PC-3 (cell line): ENCODE measurements at regions not wholly inside any gene's neighbourhood (a gene's known extent, or its start where the extent isn't known, plus 50 kb on each side); places are given as distances from the start of the nearest gene placed in this dataset.

ENCODE experiments used
- ATAC-seq: fragments of 200-7000 bp; cut with Tn5 transposase; 2 replicates; pipeline ENCODE4 v1.9.1; 2020; ENCODE audit warnings: mild to moderate bottlenecking, moderate library complexity
- BruUV-seq: library from RNA; stranded (reverse); fragments of 400-500 nt; replicated peaks from 2 replicates; lab custom pipeline; 2021; lab: Mats Ljungman, UMichigan
- CTCF ChIA-PET: fragments of 300-600 bp; sonication (Branson Sonifier 250); formaldehyde crosslinking; loops from one replicate; lab custom pipeline; 2022; ENCODE audit warnings: antibody characterized with exemption; lab: Charles Lee
- POLR2A ChIA-PET: fragments of 300-600 bp; sonication (Branson Sonifier 250); formaldehyde crosslinking; loops from one replicate; lab custom pipeline; 2022; ENCODE audit warnings: antibody characterized with exemption; ENCODE audit not compliant: unreplicated experiment; lab: Charles Lee
- DNase-seq: peaks from one replicate; pipeline ENCODE4 v3.0.0-alpha.2; 2015
- H2AFZ ChIP-seq: fragments of 300-600 bp; sonication (generic); 2 replicates; pipeline ENCODE4 v1.6.0; 2016; ENCODE audit warnings: antibody characterized with exemption, low read length
- H3F3A ChIP-seq: fragments of 300-600 bp; sonication (generic); one replicate; pipeline ENCODE4 v1.6.0; 2017; ENCODE audit warnings: antibody characterized with exemption, low read length, control low read depth, mild to moderate bottlenecking; ENCODE audit not compliant: unreplicated experiment
- H3K27ac ChIP-seq: fragments of 300-600 bp; sonication (generic); 2 replicates; pipeline ENCODE4 v1.5.1; 2016; ENCODE audit warnings: mild to moderate bottlenecking, low read length
- H3K27me3 ChIP-seq: fragments of 300-600 bp; sonication (generic); 2 replicates; pipeline ENCODE4 v1.6.1; 2016; ENCODE audit warnings: low read length, mixed read lengths
- H3K36me3 ChIP-seq: fragments of 300-600 bp; sonication (generic); 2 replicates; pipeline ENCODE4 v1.6.1; 2016; ENCODE audit warnings: low read depth, mixed run types, low read length, mixed read lengths
- H3K4me1 ChIP-seq: fragments of 300-600 bp; sonication (generic); 2 replicates; pipeline ENCODE4 v1.5.1; 2016; ENCODE audit warnings: low read length; ENCODE audit not compliant: insufficient read depth
- H3K4me2 ChIP-seq: fragments of 300-600 bp; sonication (generic); 2 replicates; pipeline ENCODE4 v1.6.0; 2016; ENCODE audit warnings: low read length
- H3K4me3 ChIP-seq: fragments of 300-600 bp; sonication (generic); 2 replicates; pipeline ENCODE4 v1.5.1; 2016; ENCODE audit warnings: mild to moderate bottlenecking, low read length, mixed read lengths
- H3K79me2 ChIP-seq: fragments of 300-600 bp; sonication (generic); 2 replicates; pipeline ENCODE4 v1.6.1; 2017; ENCODE audit warnings: low read length, mixed read lengths
- H3K9ac ChIP-seq: fragments of 300-600 bp; sonication (generic); 2 replicates; pipeline ENCODE4 v1.6.0; 2016; ENCODE audit warnings: mild to moderate bottlenecking, low read length
- H3K9me2 ChIP-seq: fragments of 300-600 bp; sonication (generic); replicated peaks from 2 replicates; pipeline ENCODE4 v1.6.1; 2016; ENCODE audit warnings: mixed run types, low read length, mixed read lengths
- H3K9me3 ChIP-seq: fragments of 300-600 bp; sonication (generic); 2 replicates; pipeline ENCODE4 v1.6.1; 2016; ENCODE audit warnings: low read length, mixed read lengths
- H4K20me1 ChIP-seq: fragments of 300-600 bp; sonication (generic); 2 replicates; pipeline ENCODE4 v1.6.1; 2016; ENCODE audit warnings: low read length, mixed read lengths
- EZH2 ChIP-seq: fragments of 300-600 bp; sonication (generic); IDR thresholded peaks from one replicate; pipeline ENCODE4 v1.6.1; 2017; ENCODE audit warnings: antibody characterized with exemption, mild to moderate bottlenecking, low read length; ENCODE audit not compliant: unreplicated experiment
- EZH2phosphoT487 ChIP-seq: fragments of 300-600 bp; sonication (generic); IDR thresholded peaks from 2 replicates; pipeline ENCODE4 v1.6.1; 2018; ENCODE audit warnings: mild to moderate bottlenecking, antibody characterized with exemption, low read length, borderline replicate concordance
- intact Hi-C: fragments of 100-400 bp; cut with micrococcal nuclease; formaldehyde crosslinking; loops from 2 replicates; pipeline ENCODE4 v1.9.0; 2023
- TF ChIP-seq, protein P1 (sequence below): fragments of 300-600 bp; sonication (generic); conservative IDR thresholded peaks from 2 replicates; pipeline ENCODE4 v1.5.1; 2017; ENCODE audit warnings: antibody characterized with exemption, low read depth, mild to moderate bottlenecking, low read length

DNA sequence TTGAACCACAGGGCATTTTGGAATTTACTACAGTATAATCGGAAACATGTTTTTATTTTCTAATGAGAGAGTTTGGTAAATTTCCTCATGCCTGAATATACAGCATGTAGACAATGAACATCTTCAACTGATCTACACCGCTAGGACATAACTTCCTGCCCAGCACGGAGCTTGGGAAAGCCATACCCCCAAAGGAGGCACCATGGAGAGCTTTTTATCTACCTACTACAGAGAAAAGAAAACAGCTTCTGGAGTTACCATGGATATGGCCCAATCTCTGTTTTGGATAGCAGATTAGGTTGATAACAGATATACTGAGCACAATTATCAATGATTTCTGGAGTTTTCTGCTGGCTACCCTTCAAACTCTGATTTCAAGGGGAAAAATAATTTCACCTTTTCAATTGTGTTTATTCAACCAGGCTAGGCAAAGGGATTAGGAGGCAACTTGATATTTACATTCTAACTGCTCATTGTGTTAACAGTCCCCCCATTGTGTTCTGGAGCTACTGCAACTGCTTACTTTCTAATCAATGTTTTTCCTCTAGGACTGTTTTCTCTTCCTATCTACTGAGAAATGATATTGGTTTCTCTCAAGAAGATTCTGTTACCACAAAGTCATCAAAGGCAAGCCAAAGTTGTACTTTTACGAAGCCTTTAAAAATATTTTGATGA, 123.0 kb upstream of the ARHGAP28 start:
- H3K9ac ChIP-seq: no peak overlapping the region
- no peaks in the 10 kb centered on the region for H3K27me3 ChIP-seq
- H3K4me2 ChIP-seq: no peak overlapping the region
- no TSS peak for BruUV-seq
- H4K20me1 ChIP-seq: no peaks in the 10 kb centered on the region
- no peaks in the 10 kb centered on the region for H3K9me3 ChIP-seq
- no peak overlapping the region for H2AFZ ChIP-seq
- intact Hi-C loops: no loop called here
- H3K79me2 ChIP-seq: no peaks in the 10 kb centered on the region
- ChIA-PET CTCF (no interaction called here), POLR2A (interaction anchor here (0.6 kb wide), 1 partner anchor 210 kb away, joined by 3 read pairs; no protein-coding TSS in a partner anchor)
- DNase-seq: no peak
- H3K4me1 ChIP-seq: peaks cover 33% of the 10 kb centered on the region
- no peak for ATAC-seq
- no peaks in the 10 kb centered on the region for H3K36me3 ChIP-seq
- H3F3A ChIP-seq: peaks cover 4% of the 10 kb centered on the region
- H3K4me3 ChIP-seq: no peak overlapping the region
- TF ChIP-seq EZH2 (no peak), EZH2phosphoT487 (no peak)
- TF ChIP-seq, protein P1, sequence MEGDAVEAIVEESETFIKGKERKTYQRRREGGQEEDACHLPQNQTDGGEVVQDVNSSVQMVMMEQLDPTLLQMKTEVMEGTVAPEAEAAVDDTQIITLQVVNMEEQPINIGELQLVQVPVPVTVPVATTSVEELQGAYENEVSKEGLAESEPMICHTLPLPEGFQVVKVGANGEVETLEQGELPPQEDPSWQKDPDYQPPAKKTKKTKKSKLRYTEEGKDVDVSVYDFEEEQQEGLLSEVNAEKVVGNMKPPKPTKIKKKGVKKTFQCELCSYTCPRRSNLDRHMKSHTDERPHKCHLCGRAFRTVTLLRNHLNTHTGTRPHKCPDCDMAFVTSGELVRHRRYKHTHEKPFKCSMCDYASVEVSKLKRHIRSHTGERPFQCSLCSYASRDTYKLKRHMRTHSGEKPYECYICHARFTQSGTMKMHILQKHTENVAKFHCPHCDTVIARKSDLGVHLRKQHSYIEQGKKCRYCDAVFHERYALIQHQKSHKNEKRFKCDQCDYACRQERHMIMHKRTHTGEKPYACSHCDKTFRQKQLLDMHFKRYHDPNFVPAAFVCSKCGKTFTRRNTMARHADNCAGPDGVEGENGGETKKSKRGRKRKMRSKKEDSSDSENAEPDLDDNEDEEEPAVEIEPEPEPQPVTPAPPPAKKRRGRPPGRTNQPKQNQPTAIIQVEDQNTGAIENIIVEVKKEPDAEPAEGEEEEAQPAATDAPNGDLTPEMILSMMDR: no peak
- no peak overlapping the region for H3K27ac ChIP-seq
- no peaks in the 10 kb centered on the region for H3K9me2 ChIP-seq

DNA sequence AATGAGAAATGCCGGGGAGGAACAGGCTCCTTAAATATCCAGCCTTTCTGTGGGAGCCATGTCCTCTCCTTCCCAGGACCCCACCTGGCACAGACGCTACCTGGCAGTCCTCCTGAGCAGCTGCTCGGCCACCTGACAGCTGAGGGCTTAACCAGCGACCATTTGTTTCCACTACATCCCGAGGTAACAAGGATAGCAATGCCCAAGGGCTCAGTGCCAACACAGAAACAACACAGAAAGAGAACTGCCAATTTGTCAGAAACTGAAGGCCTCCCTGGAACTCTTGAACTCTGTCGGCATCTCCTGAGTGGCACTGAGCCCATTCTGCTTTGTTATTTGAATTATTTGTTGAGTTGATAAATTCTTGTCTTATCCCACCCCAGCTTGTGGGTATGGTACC, 122.2 kb upstream of the ARHGAP28 start:
- Histone ChIP-seq H3K27me3 (no peaks in the 10 kb centered on the region), H3K36me3 (no peaks in the 10 kb centered on the region), H3K9me2 (no peaks in the 10 kb centered on the region), H3K9me3 (no peaks in the 10 kb centered on the region), H3K79me2 (no peaks in the 10 kb centered on the region), H3K9ac (no peak overlapping the region), H3K4me3 (no peak overlapping the region), H3K4me1 (peaks cover 33% of the 10 kb centered on the region), H2AFZ (no peak overlapping the region), H4K20me1 (no peaks in the 10 kb centered on the region), H3K27ac (no peak overlapping the region), H3K4me2 (no peak overlapping the region), H3F3A (peaks cover 4% of the 10 kb centered on the region)
- ChIA-PET CTCF (no interaction called here), POLR2A (interaction anchor here (0.7 kb wide), 1 partner anchor 139 kb away, joined by 3 read pairs; no protein-coding TSS in a partner anchor)
- intact Hi-C loops: no loop called here
- no TSS peak for BruUV-seq
- no peak for ATAC-seq
- no peak for DNase-seq
- no peak for TF ChIP-seq EZH2phosphoT487
- no peak for TF ChIP-seq EZH2
- TF ChIP-seq, protein P1: no peak

DNA sequence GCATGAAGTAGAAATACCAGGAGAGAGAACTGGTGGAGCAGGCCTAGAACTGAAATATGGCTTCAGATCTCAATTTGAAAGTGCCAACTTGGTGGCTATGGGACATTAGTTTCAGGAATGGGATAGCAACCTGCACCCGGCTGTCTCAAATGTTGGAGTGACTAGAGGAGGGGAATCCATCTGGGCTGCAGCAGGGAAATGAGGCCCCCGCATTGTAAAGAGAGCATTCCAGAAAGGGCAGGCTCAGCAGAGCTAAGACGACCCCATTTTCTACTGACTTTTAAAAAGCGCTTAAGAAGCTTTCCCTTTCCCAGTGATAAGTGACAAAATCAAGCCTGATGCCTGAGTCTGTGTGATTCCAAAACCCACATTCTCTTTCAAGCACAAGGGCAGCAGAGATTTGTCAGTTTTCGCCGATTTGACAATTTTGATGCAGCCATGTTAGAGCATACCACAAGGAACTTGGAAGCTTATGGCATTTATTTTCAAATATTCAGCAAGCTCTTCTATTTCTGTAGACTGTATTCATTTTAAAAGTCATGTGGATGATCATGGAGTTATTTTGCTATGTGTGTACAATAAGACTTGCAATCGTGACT, 119.8 kb upstream of the ARHGAP28 start:
- Histone ChIP-seq H3K4me3 (no peak overlapping the region), H3K4me1 (peaks cover 12% of the 10 kb centered on the region), H3K27ac (no peak overlapping the region), H3K36me3 (no peaks in the 10 kb centered on the region), H3K9me3 (no peaks in the 10 kb centered on the region), H2AFZ (no peak overlapping the region), H3K4me2 (no peak overlapping the region), H3K79me2 (no peaks in the 10 kb centered on the region), H3K9me2 (no peaks in the 10 kb centered on the region), H3K9ac (no peak overlapping the region), H3K27me3 (no peaks in the 10 kb centered on the region), H4K20me1 (no peaks in the 10 kb centered on the region), H3F3A (no peaks in the 10 kb centered on the region)
- BruUV-seq: no TSS peak
- TF ChIP-seq EZH2phosphoT487 (no peak), EZH2 (no peak)
- TF ChIP-seq, protein P1: no peak
- ChIA-PET CTCF (no interaction called here), POLR2A (interaction anchor here (0.6 kb wide), 2 partner anchors 172 to 492 kb away, joined by 4 to 7 read pairs; no protein-coding TSS in a partner anchor)
- ATAC-seq: no peak
- no peak for DNase-seq
- intact Hi-C loops: no loop called here
